Endodermal cell (in vitro differentiated cells): ENCODE measurements at regions not wholly inside any gene's neighbourhood (a gene's known extent, or its start where the extent isn't known, plus 50 kb on each side); places are given as distances from the start of the nearest gene placed in this dataset.
"Not testable (repeated sequence)": the region's sequence is repeated elsewhere in the genome, so short reads cannot be mapped to it uniquely, and the experiment has no call there.

Experiments used
- DNase-seq: peaks from one replicate; pipeline ENCODE4 v3.0.0-alpha.2; 2017
- H3K27ac ChIP-seq: 2 replicates; pipeline ENCODE4 v1.5.1; 2013; ENCODE audit warnings: mild to moderate bottlenecking, low read depth, low read length, moderate library complexity
- H3K27me3 ChIP-seq: 2 replicates; pipeline ENCODE4 v1.6.1; 2013; ENCODE audit warnings: mild to moderate bottlenecking, low read length, moderate library complexity; ENCODE audit not compliant: insufficient read depth, control insufficient read depth, poor library complexity, severe bottlenecking
- H3K36me3 ChIP-seq: 2 replicates; pipeline ENCODE4 v1.7.0; 2013; ENCODE audit warnings: mild to moderate bottlenecking, low read length, moderate library complexity; ENCODE audit not compliant: control insufficient read depth, insufficient read depth
- H3K4me1 ChIP-seq: one replicate; pipeline ENCODE4 v1.7.0; 2013; ENCODE audit warnings: low read length; ENCODE audit not compliant: control insufficient read depth, insufficient read depth
- H3K4me3 ChIP-seq: 2 replicates; pipeline ENCODE4 v1.5.1; 2013; ENCODE audit warnings: mild to moderate bottlenecking, low read length, moderate library complexity
- H3K9ac ChIP-seq: 2 replicates; pipeline ENCODE4 v1.6.1; 2013; ENCODE audit warnings: mild to moderate bottlenecking, low read length, moderate library complexity; ENCODE audit not compliant: poor library complexity, severe bottlenecking; ENCODE audit errors: extremely low read depth
- H3K9me3 ChIP-seq: 2 replicates; pipeline ENCODE4 v1.6.1; 2013; ENCODE audit warnings: mild to moderate bottlenecking, low read length, moderate library complexity; ENCODE audit not compliant: control insufficient read depth
- H3K27ac Mint-ChIP-seq: 2 replicates; pipeline ENCODE4 v1.8.0; 2020; ENCODE audit warnings: mixed read lengths
- H3K27me3 Mint-ChIP-seq: 2 replicates; pipeline ENCODE4 v1.8.0; 2021; ENCODE audit warnings: mild to moderate bottlenecking, mixed read lengths; ENCODE audit not compliant: insufficient read depth
- H3K36me3 Mint-ChIP-seq: 2 replicates; pipeline ENCODE4 v1.8.0; 2020; ENCODE audit warnings: low read depth, mixed read lengths
- H3K4me1 Mint-ChIP-seq: 2 replicates; pipeline ENCODE4 v1.8.0; 2020; ENCODE audit warnings: mixed read lengths
- H3K4me3 Mint-ChIP-seq: 2 replicates; pipeline ENCODE4 v1.8.0; 2020; ENCODE audit warnings: mild to moderate bottlenecking, moderate library complexity, mixed read lengths
- H3K9me3 Mint-ChIP-seq: 2 replicates; pipeline ENCODE4 v1.8.0; 2020; ENCODE audit warnings: mild to moderate bottlenecking, mixed read lengths
- CTCF ChIP-seq: fragments of 200-600 bp; sonication (generic); conservative IDR thresholded peaks from 2 replicates; pipeline ENCODE4 v1.5.0; 2021; ENCODE audit warnings: antibody characterized with exemption, mild to moderate bottlenecking
- WGBS, 2 experiments: methylation state at CpG; one replicate each; pipeline versions ENCODE4 v1.1.5 to v1.1.7; 2013; ENCODE audit warnings: missing lambda C conversion rate in 2 of 2, mixed read lengths in 1 of 2; ENCODE audit not compliant: insufficient coverage in 1 of 2, insufficient read length in 1 of 2; 5-methylcytosine and 5-hydroxymethylcytosine counted together

DNA sequence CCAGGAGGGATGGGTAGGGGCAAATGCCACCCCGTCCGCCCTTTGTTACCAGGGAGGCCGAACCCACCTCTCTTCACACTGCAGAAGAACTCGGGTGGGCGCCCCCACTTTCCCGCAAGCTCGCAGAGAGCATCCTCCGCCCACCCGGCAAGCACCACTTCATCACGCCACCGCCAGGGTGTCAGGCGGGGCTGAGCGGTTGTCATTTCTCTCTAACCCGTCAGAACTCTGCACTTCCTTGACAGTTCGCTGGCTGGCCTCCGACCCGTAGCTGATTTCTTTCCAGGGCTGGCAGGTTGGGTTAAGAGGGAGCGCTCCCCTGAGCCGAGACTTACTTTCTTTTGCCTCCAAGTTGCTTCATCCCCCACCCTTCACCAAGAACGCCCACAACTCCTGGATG is 130.7 kb downstream of the CRLF3 start:
- H3K27me3 ChIP-seq, H3K36me3 Mint-ChIP-seq, H3K36me3 ChIP-seq, H3K4me1 ChIP-seq, H3K27ac ChIP-seq, H3K9ac ChIP-seq, H3K27ac Mint-ChIP-seq, H3K9me3 ChIP-seq, H3K4me3 ChIP-seq, H3K9me3 Mint-ChIP-seq: not testable (repeated sequence)
- Mint-ChIP-seq H3K27me3 (peaks cover 33% of the 10 kb centered on the region), H3K4me3 (peak overlapping the region; percentile 38), H3K4me1 (peaks cover 14% of the 10 kb centered on the region)
- 15 to 21% methylated on average over 4 to 17 of the region's 20 CpGs for WGBS, 2 experiments
- peak; percentile 86 for DNase-seq
- peak; percentile 75 for TF ChIP-seq CTCF

- DNase-seq, H3K27ac Mint-ChIP-seq: not testable (repeated sequence)
- H3K27me3 Mint-ChIP-seq, result peaks cover 15% of the 10 kb centered on the region
Measured at GRCh38 chr17:30689266-30690000, 135.1 kb downstream of the CRLF3 start.

DNA sequence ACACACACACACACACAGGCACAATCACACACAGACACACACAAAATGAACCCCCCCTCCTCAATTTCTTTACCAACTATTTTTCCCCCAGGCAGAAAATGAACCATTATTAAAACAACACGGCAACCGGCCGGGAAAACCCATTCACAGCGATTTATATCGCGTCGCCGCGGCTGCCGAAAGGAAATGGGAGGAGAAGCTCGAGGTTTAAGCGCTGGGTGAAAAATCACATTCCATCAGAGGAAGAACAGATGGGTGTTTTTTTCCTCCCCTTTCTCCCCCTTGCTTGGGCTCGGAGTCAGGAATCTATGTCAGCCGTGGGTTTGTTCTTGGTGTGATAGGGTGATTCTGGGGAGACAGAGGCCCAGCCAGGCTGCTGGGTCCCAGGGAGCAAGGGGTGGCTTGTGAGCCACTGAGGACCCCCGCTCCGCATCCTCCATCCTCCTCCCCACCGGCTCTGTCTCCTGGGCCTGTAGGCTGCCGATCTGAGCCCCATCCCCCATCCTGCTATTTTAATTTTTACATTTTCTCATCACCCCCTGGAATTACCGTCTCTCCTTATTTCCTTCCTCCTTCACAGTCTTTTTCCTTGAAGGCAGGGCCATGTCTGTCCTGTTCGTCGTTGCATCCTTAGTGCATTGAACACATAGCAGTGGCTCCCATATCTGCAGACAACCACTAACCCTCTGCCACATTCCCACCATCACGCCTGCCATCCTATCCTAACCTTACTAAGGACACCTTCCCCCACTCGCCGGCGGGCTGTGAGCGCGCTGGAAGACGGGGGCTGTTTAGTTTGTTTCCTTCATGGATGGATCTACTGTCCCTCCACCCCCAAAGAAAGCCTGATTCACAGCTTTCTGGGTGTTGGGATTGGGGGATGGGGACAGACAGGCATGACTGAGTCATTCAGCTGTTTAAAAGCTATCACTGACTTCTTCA is 137.7 kb downstream of the CRLF3 start:
- not testable (repeated sequence) for H3K36me3 Mint-ChIP-seq, H3K27ac Mint-ChIP-seq, H3K9me3 ChIP-seq, H3K9ac ChIP-seq, H3K27ac ChIP-seq, H3K9me3 Mint-ChIP-seq, H3K4me1 Mint-ChIP-seq, H3K4me3 ChIP-seq, H3K27me3 Mint-ChIP-seq, H3K27me3 ChIP-seq, H3K4me1 ChIP-seq, H3K36me3 ChIP-seq
- peak; percentile 65 for DNase-seq
- peak overlapping the region; percentile 17 for H3K4me3 Mint-ChIP-seq
- 65% methylated on average over 17 of the region's 28 CpGs; no CpG with 5 or more reads in 1 of the 2 experiments for WGBS, 2 experiments

More at GRCh38 chr17:30689266-30690000, 135.1 kb downstream of the CRLF3 start:
- H3K4me3 Mint-ChIP-seq, H3K4me1 ChIP-seq, H3K36me3 Mint-ChIP-seq, H3K9me3 ChIP-seq, H3K27me3 ChIP-seq, H3K36me3 ChIP-seq, H3K4me3 ChIP-seq, H3K9ac ChIP-seq, H3K27ac ChIP-seq, H3K9me3 Mint-ChIP-seq: not testable (repeated sequence)
- WGBS, 2 experiments, result 91 to 95% methylated on average over 7 to 14 of the region's 14 CpGs
- H3K4me1 Mint-ChIP-seq, result peaks cover 11% of the 10 kb centered on the region

GRCh38 chr17:30682280-30682679 is 142.2 kb downstream of the CRLF3 start:
- H3K27ac ChIP-seq, H3K36me3 Mint-ChIP-seq, H3K36me3 ChIP-seq, H3K27me3 ChIP-seq, DNase-seq, H3K4me3 ChIP-seq, H3K4me1 ChIP-seq, H3K4me3 Mint-ChIP-seq, H3K27ac Mint-ChIP-seq, H3K9me3 ChIP-seq, H3K9ac ChIP-seq, H3K4me1 Mint-ChIP-seq, H3K27me3 Mint-ChIP-seq: not testable (repeated sequence)
- 93 to 96% methylated on average over 3 of the region's 4 CpGs for WGBS, 2 experiments
- H3K9me3 Mint-ChIP-seq, result peaks cover 13% of the 10 kb centered on the region

DNA sequence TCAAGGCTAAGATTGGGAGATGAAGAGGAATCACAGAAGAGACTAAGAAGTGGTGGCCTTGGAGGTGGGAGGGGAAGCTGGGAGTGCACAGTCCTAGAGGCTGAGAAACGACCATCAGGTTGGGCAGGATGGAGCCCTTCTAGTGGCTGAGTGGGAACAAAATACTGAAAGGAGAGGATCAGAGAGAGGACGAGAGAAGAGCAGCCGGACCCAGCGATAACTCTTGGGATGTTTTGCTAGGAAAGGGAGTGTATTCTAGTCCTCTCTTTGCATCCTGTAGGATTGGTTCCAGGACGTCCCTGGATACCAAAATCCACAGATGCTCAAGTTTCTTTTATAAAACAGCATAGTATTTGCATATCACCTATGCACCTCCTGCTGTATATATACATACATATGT is 143.8 kb downstream of the CRLF3 start:
- H3K4me1 ChIP-seq, H3K4me1 Mint-ChIP-seq, H3K9ac ChIP-seq, H3K9me3 ChIP-seq, H3K36me3 Mint-ChIP-seq, H3K27ac ChIP-seq, H3K36me3 ChIP-seq, H3K27ac Mint-ChIP-seq, H3K27me3 ChIP-seq, DNase-seq, H3K27me3 Mint-ChIP-seq, H3K4me3 Mint-ChIP-seq, H3K4me3 ChIP-seq: not testable (repeated sequence)
- peaks cover 22% of the 10 kb centered on the region for H3K9me3 Mint-ChIP-seq
- WGBS, 2 experiments, result 88 to 100% methylated on average over 2 to 4 of the region's 5 CpGs
